A673 (cell line): ENCODE measurements at regions not wholly inside any gene's neighbourhood (a gene's known extent, or its start where the extent isn't known, plus 50 kb on each side); places are given as distances from the start of the nearest gene placed in this dataset.

Experiments used
- BruUV-seq: library from RNA; stranded (reverse); fragments of 400-500 nt; replicated peaks from 2 replicates; lab custom pipeline; 2021; lab: Mats Ljungman, UMichigan
- CTCF ChIA-PET: fragments of 300-600 bp; sonication (Branson Sonifier 250); formaldehyde crosslinking; loops from one replicate; lab custom pipeline; 2022; ENCODE audit warnings: antibody characterized with exemption; lab: Charles Lee
- POLR2A ChIA-PET: fragments of 300-600 bp; sonication (Branson Sonifier 250); formaldehyde crosslinking; loops from one replicate; lab custom pipeline; 2022; ENCODE audit warnings: antibody characterized with exemption; ENCODE audit not compliant: low non-redundant PET; lab: Charles Lee
- DNase-seq: peaks from one replicate; pipeline ENCODE4 v3.0.0-alpha.2; 2015; ENCODE audit warnings: low spot score
- H3K27ac ChIP-seq: fragments of 200-600 bp; sonication (generic); 2 replicates; pipeline ENCODE4 v1.5.1; 2016; ENCODE audit warnings: mixed run types, low read depth, mild to moderate bottlenecking, mixed read lengths, antibody characterized with exemption, low read length; ENCODE audit not compliant: poor library complexity, severe bottlenecking
- H3K27me3 ChIP-seq: fragments of 200-600 bp; sonication (generic); replicated peaks from 2 replicates; pipeline ENCODE4 v1.6.1; 2017; ENCODE audit warnings: mixed run types, low read depth, mild to moderate bottlenecking, mixed read lengths, antibody characterized with exemption, low read length; ENCODE audit not compliant: insufficient read depth, poor library complexity
- H3K36me3 ChIP-seq: fragments of 200-600 bp; sonication (generic); 2 replicates; pipeline ENCODE4 v1.6.1; 2016; ENCODE audit warnings: mixed run types, mild to moderate bottlenecking, mixed read lengths, antibody characterized with exemption, low read length; ENCODE audit not compliant: insufficient read depth, poor library complexity, severe bottlenecking
- H3K4me1 ChIP-seq: fragments of 200-600 bp; sonication (generic); 2 replicates; pipeline ENCODE4 v1.6.1; 2017; ENCODE audit warnings: mixed run types, mild to moderate bottlenecking, mixed read lengths, antibody characterized with exemption, low read length; ENCODE audit not compliant: insufficient read depth, poor library complexity, severe bottlenecking
- H3K4me3 ChIP-seq: fragments of 200-600 bp; sonication (generic); 2 replicates; pipeline ENCODE4 v1.5.1; 2016; ENCODE audit warnings: low read depth, mixed run types, mild to moderate bottlenecking, mixed read lengths, low read length; ENCODE audit not compliant: poor library complexity, severe bottlenecking
- H3K9me3 ChIP-seq: fragments of 200-600 bp; sonication (generic); 2 replicates; pipeline ENCODE4 v1.6.1; 2016; ENCODE audit warnings: mixed run types, low read depth, mild to moderate bottlenecking, mixed read lengths, antibody characterized with exemption, low read length; ENCODE audit not compliant: poor library complexity, severe bottlenecking
- EZH2 ChIP-seq: fragments of 200-600 bp; sonication (generic); IDR thresholded peaks from 2 replicates; pipeline ENCODE4 v1.6.1; 2017; ENCODE audit warnings: borderline replicate concordance, low read depth, mild to moderate bottlenecking, mixed read lengths, antibody characterized with exemption, low read length; ENCODE audit not compliant: poor library complexity, severe bottlenecking
- intact Hi-C: fragments of 100-400 bp; cut with micrococcal nuclease; formaldehyde crosslinking; loops from one replicate; pipeline ENCODE4 v1.10.0; 2022; ENCODE audit not compliant: unreplicated experiment
- TF ChIP-seq, protein P1 (sequence below): fragments of 300-800, 200-600 bp; sonication (generic); conservative IDR thresholded peaks from 2 replicates; pipeline ENCODE4 v1.5.1; 2017; ENCODE audit warnings: low read depth, mild to moderate bottlenecking, antibody characterized with exemption, low read length, moderate library complexity, mixed read lengths

DNA sequence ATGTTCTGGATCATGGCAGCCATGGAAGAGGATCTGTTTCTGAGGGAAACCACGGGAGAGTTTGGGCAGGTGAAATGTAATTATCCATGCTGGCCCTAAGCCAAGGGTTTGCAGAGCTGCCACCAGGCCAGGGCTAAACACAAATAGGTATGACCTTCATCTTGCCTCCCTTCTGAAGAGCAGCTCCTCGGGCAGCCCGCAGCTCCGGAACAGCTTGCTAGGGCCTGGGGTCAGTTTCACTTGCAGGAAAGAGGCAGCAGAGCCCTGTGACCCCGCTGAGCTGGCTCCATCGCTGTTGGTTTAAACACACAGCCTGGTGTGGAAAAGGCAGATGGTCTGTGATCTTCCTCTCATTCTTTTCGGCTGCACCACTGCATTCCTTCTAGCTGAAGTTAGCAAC is 141.4 kb downstream of the TMEM38B start:
- BruUV-seq = no TSS peak

GRCh38 chr9:105836936-105837660 is 142.8 kb downstream of the TMEM38B start:
- BruUV-seq = no TSS peak
- no peak for TF ChIP-seq EZH2
- TF ChIP-seq, protein P1, sequence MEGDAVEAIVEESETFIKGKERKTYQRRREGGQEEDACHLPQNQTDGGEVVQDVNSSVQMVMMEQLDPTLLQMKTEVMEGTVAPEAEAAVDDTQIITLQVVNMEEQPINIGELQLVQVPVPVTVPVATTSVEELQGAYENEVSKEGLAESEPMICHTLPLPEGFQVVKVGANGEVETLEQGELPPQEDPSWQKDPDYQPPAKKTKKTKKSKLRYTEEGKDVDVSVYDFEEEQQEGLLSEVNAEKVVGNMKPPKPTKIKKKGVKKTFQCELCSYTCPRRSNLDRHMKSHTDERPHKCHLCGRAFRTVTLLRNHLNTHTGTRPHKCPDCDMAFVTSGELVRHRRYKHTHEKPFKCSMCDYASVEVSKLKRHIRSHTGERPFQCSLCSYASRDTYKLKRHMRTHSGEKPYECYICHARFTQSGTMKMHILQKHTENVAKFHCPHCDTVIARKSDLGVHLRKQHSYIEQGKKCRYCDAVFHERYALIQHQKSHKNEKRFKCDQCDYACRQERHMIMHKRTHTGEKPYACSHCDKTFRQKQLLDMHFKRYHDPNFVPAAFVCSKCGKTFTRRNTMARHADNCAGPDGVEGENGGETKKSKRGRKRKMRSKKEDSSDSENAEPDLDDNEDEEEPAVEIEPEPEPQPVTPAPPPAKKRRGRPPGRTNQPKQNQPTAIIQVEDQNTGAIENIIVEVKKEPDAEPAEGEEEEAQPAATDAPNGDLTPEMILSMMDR = no peak
- CTCF ChIA-PET = no interaction called here

More for the DNA sequence above, 141.4 kb downstream of the TMEM38B start:
- POLR2A ChIA-PET = no interaction called here
- no peak for TF ChIP-seq EZH2
- TF ChIP-seq, protein P1 = no peak
- no peaks in the 10 kb centered on the region for H3K9me3 ChIP-seq
- no peaks in the 10 kb centered on the region for H3K4me1 ChIP-seq
- intact Hi-C loops = no loop called here
- H3K4me3 ChIP-seq = no peak overlapping the region
- DNase-seq = no peak
- H3K27ac ChIP-seq = no peak overlapping the region
- no peaks in the 10 kb centered on the region for H3K27me3 ChIP-seq
- H3K36me3 ChIP-seq = no peaks in the 10 kb centered on the region
- CTCF ChIA-PET = no interaction called here

GRCh38 chr9:105841562-105841961 is 147.2 kb downstream of the TMEM38B start:
- H3K4me3 ChIP-seq = no peak overlapping the region
- CTCF ChIA-PET = interaction anchor here (1.0 kb wide), 1 partner anchor 40 kb away, joined by 9 read pairs; no protein-coding TSS in a partner anchor
- no peak for DNase-seq
- no peaks in the 10 kb centered on the region for H3K27me3 ChIP-seq
- no peaks in the 10 kb centered on the region for H3K36me3 ChIP-seq
- no TSS peak for BruUV-seq
- POLR2A ChIA-PET = no interaction called here
- intact Hi-C loops = loop anchor here (5.0 kb wide), 1 partner anchor 1331 kb away; no protein-coding TSS in a partner anchor
- H3K27ac ChIP-seq = no peak overlapping the region
- H3K4me1 ChIP-seq = no peaks in the 10 kb centered on the region
- TF ChIP-seq EZH2 = no peak
- TF ChIP-seq, protein P1 = no peak
- no peaks in the 10 kb centered on the region for H3K9me3 ChIP-seq

More at GRCh38 chr9:105836936-105837660, 142.8 kb downstream of the TMEM38B start:
- Histone ChIP-seq H3K36me3 (no peaks in the 10 kb centered on the region), H3K4me3 (no peak overlapping the region), H3K27me3 (no peaks in the 10 kb centered on the region), H3K4me1 (no peaks in the 10 kb centered on the region), H3K9me3 (no peaks in the 10 kb centered on the region), H3K27ac (no peak overlapping the region)
- no peak for DNase-seq
- intact Hi-C loops = no loop called here
- POLR2A ChIA-PET = no interaction called here
